HG02981 (cell line): ENCODE measurements at regions not wholly inside any gene's neighbourhood (a gene's known extent, or its start where the extent isn't known, plus 50 kb on each side); places are given as distances from the start of the nearest gene placed in this dataset.

Experiments
- ATAC-seq: cut with Tn5 transposase; IDR thresholded peaks from one replicate; pipeline ENCODE4 v1.9.1; 2021; ENCODE audit warnings: mild to moderate bottlenecking, moderate library complexity; ENCODE audit not compliant: unreplicated experiment

GRCh38 chr15:92565351-92566125 lies 90.0 kb downstream of the FAM174B start:
- no peak for ATAC-seq

- no peak for ATAC-seq
These were observed 93.8 kb downstream of the FAM174B start for GRCh38 chr15:92561754-92562153.

GRCh38 chr15:92553317-92553716 lies 102.3 kb downstream of the FAM174B start:
- no peak for ATAC-seq

GRCh38 chr15:92545996-92546395 lies 109.6 kb downstream of the FAM174B start:
- ATAC-seq = no peak

GRCh38 chr15:92541291-92542200 lies 114.0 kb downstream of the FAM174B start:
- no peak for ATAC-seq

- no peak for ATAC-seq
These were observed 117.5 kb downstream of the FAM174B start for GRCh38 chr15:92538115-92538514.

- no peak for ATAC-seq
These were observed 122.3 kb downstream of the FAM174B start for GRCh38 chr15:92533298-92533697.

- ATAC-seq = no peak
These were observed 124.2 kb downstream of the FAM174B start for GRCh38 chr15:92531406-92531805.

- ATAC-seq = no peak
These were observed 126.8 kb downstream of the FAM174B start for GRCh38 chr15:92528736-92529135.

GRCh38 chr15:92527197-92527596 lies 128.4 kb downstream of the FAM174B start:
- ATAC-seq = no peak

GRCh38 chr15:92525758-92526245 lies 129.8 kb downstream of the FAM174B start:
- no peak for ATAC-seq

GRCh38 chr15:92524874-92525565 lies 130.6 kb downstream of the FAM174B start:
- ATAC-seq = no peak

GRCh38 chr15:92524161-92524560 lies 130.5 kb downstream of the ST8SIA2 start:
- ATAC-seq = no peak

- no peak for ATAC-seq
These were observed 129.5 kb downstream of the ST8SIA2 start for GRCh38 chr15:92523176-92523575.

- peak; percentile 84 for ATAC-seq
These were observed 127.9 kb downstream of the ST8SIA2 start for GRCh38 chr15:92521624-92522008.

GRCh38 chr15:92520914-92521623 lies 127.4 kb downstream of the ST8SIA2 start:
- ATAC-seq = peak; percentile 54

- ATAC-seq = no peak
These were observed 126.0 kb downstream of the ST8SIA2 start for GRCh38 chr15:92519709-92520108.
